Caco-2 (cell line): ENCODE measurements at regions not wholly inside any gene's neighbourhood (a gene's known extent, or its start where the extent isn't known, plus 50 kb on each side); places are given as distances from the start of the nearest gene placed in this dataset.

Experiments used
- BruUV-seq: library from RNA; stranded (reverse); fragments of 400-500 nt; replicated peaks from 2 replicates; lab custom pipeline; 2021; lab: Mats Ljungman, UMichigan
- CTCF ChIA-PET: fragments of 300-600 bp; sonication (Branson Sonifier 250); formaldehyde crosslinking; loops from one replicate; lab custom pipeline; 2022; ENCODE audit warnings: antibody characterized with exemption; lab: Charles Lee
- POLR2A ChIA-PET: fragments of 300-600 bp; sonication (Branson Sonifier 250); formaldehyde crosslinking; loops from one replicate; lab custom pipeline; 2022; ENCODE audit warnings: antibody characterized with exemption; lab: Charles Lee
- DNase-seq, 2 experiments: peaks; one replicate each; pipeline versions ENCODE4 v3.0.0 to v3.0.0-alpha.2; 2020 to 2022
- H3K27me3 ChIP-seq: replicated peaks from 2 replicates; pipeline ENCODE4 v1.6.0; 2011; ENCODE audit warnings: low read length; ENCODE audit not compliant: control insufficient read depth, insufficient read depth
- H3K36me3 ChIP-seq: 2 replicates; pipeline ENCODE4 v1.5.1; 2011; ENCODE audit warnings: low read length; ENCODE audit not compliant: control insufficient read depth, insufficient read depth
- H3K4me1 ChIP-seq: fragments of 250-450 bp; sonication (Bioruptor Pico); 2 replicates; pipeline ENCODE4 v1.5.1; 2020; ENCODE audit warnings: mild to moderate bottlenecking
- H3K4me3 ChIP-seq: 2 replicates; pipeline ENCODE4 v1.5.1; 2011; ENCODE audit warnings: low read depth, mild to moderate bottlenecking, control low read depth, low read length
- H3K9me3 ChIP-seq: fragments of 250-450 bp; sonication (Bioruptor Pico); 2 replicates; pipeline ENCODE4 v1.5.1; 2020; ENCODE audit warnings: mild to moderate bottlenecking, moderate library complexity
- H3K27ac Mint-ChIP-seq: one replicate; pipeline ENCODE4 v1.8.0; 2022; ENCODE audit warnings: mixed read lengths; ENCODE audit not compliant: unreplicated experiment
- H3K27me3 Mint-ChIP-seq: one replicate; pipeline ENCODE4 v1.8.0; 2022; ENCODE audit warnings: mixed read lengths; ENCODE audit not compliant: insufficient read depth, unreplicated experiment
- H3K36me3 Mint-ChIP-seq: one replicate; pipeline ENCODE4 v1.8.0; 2022; ENCODE audit warnings: mild to moderate bottlenecking, mixed read lengths; ENCODE audit not compliant: insufficient read depth, unreplicated experiment
- H3K4me1 Mint-ChIP-seq: one replicate; pipeline ENCODE4 v1.8.0; 2022; ENCODE audit warnings: low read depth, mixed read lengths; ENCODE audit not compliant: unreplicated experiment
- H3K4me3 Mint-ChIP-seq: one replicate; pipeline ENCODE4 v1.8.0; 2022; ENCODE audit warnings: mild to moderate bottlenecking, moderate library complexity, mixed read lengths; ENCODE audit not compliant: unreplicated experiment
- H3K9me3 Mint-ChIP-seq: one replicate; pipeline ENCODE4 v1.8.0; 2022; ENCODE audit warnings: mixed read lengths; ENCODE audit not compliant: unreplicated experiment
- CTCF ChIP-seq, 2 experiments: fragments of 200-600 bp in 1 of 2; IDR thresholded peaks; 1 replicate in 1 of 2; 2 replicates in 1 of 2; pipeline versions ENCODE4 v1.5.1 to v1.8.0; 2011 to 2022; ENCODE audit warnings: antibody characterized with exemption in 1 of 2, control low read depth in 1 of 2, inconsistent platforms in 1 of 2, low read depth in 1 of 2, low read length in 1 of 2, mild to moderate bottlenecking in 1 of 2, moderate library complexity in 1 of 2; ENCODE audit not compliant: insufficient read depth in 1 of 2, severe bottlenecking in 1 of 2, unreplicated experiment in 1 of 2
- intact Hi-C: fragments of 100-400 bp; cut with micrococcal nuclease; formaldehyde crosslinking; loops from one replicate; pipeline ENCODE4 v1.10.0; 2022; ENCODE audit not compliant: unreplicated experiment

GRCh38 chr16:58923094-58923493 lies 189.0 kb upstream of the GOT2 start:
- Mint-ChIP-seq H3K27ac (no peak overlapping the region), H3K36me3 (no peaks in the 10 kb centered on the region), H3K4me1 (no peaks in the 10 kb centered on the region), H3K27me3 (peaks cover 14% of the 10 kb centered on the region), H3K9me3 (no peaks in the 10 kb centered on the region), H3K4me3 (no peak overlapping the region)
- Histone ChIP-seq H3K36me3 (no peaks in the 10 kb centered on the region), H3K27me3 (no peaks in the 10 kb centered on the region), H3K4me3 (no peak overlapping the region), H3K9me3 (no peaks in the 10 kb centered on the region), H3K4me1 (no peaks in the 10 kb centered on the region)
- TF ChIP-seq CTCF (IDR thresholded peaks at IDR 0.05; ENCODE audit: insufficient read depth in 1 of 2, low read depth in 1 of 2, low read length in 1 of 2, severe bottlenecking in 1 of 2, unreplicated experiment in 1 of 2): no peak
- CTCF ChIA-PET: no interaction called here
- no peak for DNase-seq
- POLR2A ChIA-PET: no interaction called here
- BruUV-seq: no TSS peak
- intact Hi-C loops: no loop called here

- intact Hi-C loops: no loop called here
- POLR2A ChIA-PET: no interaction called here
- no TSS peak for BruUV-seq
- Histone ChIP-seq H3K27me3 (no peaks in the 10 kb centered on the region), H3K9me3 (no peaks in the 10 kb centered on the region), H3K36me3 (no peaks in the 10 kb centered on the region), H3K4me1 (no peaks in the 10 kb centered on the region), H3K4me3 (no peak overlapping the region)
- H3K9me3 Mint-ChIP-seq: no peaks in the 10 kb centered on the region
- no peaks in the 10 kb centered on the region for H3K4me1 Mint-ChIP-seq
- peaks cover 3% of the 10 kb centered on the region for H3K27me3 Mint-ChIP-seq
- no peak for TF ChIP-seq CTCF (IDR thresholded peaks at IDR 0.05; ENCODE audit: insufficient read depth in 1 of 2, low read depth in 1 of 2, low read length in 1 of 2, severe bottlenecking in 1 of 2, unreplicated experiment in 1 of 2)
- DNase-seq: no peak
- CTCF ChIA-PET: no interaction called here
- no peak overlapping the region for H3K27ac Mint-ChIP-seq
- H3K36me3 Mint-ChIP-seq: no peaks in the 10 kb centered on the region
- H3K4me3 Mint-ChIP-seq: no peak overlapping the region
Observed at GRCh38 chr16:58913456-58913855, 179.3 kb upstream of the GOT2 start.

- no peak overlapping the region for H3K4me3 ChIP-seq
- H3K9me3 Mint-ChIP-seq: no peaks in the 10 kb centered on the region
- intact Hi-C loops: no loop called here
- no peaks in the 10 kb centered on the region for H3K4me1 Mint-ChIP-seq
- DNase-seq: no peak
- H3K36me3 Mint-ChIP-seq: no peaks in the 10 kb centered on the region
- no peak for TF ChIP-seq CTCF (IDR thresholded peaks at IDR 0.05; ENCODE audit: insufficient read depth in 1 of 2, low read depth in 1 of 2, low read length in 1 of 2, severe bottlenecking in 1 of 2, unreplicated experiment in 1 of 2)
- H3K36me3 ChIP-seq: no peaks in the 10 kb centered on the region
- ChIA-PET CTCF (no interaction called here), POLR2A (no interaction called here)
- H3K27me3 Mint-ChIP-seq: peaks cover 3% of the 10 kb centered on the region
- H3K4me1 ChIP-seq: no peaks in the 10 kb centered on the region
- H3K27ac Mint-ChIP-seq: no peak overlapping the region
- no peaks in the 10 kb centered on the region for H3K9me3 ChIP-seq
- no TSS peak for BruUV-seq
- H3K4me3 Mint-ChIP-seq: no peak overlapping the region
- no peaks in the 10 kb centered on the region for H3K27me3 ChIP-seq
Observed at GRCh38 chr16:58912571-58912970, 178.5 kb upstream of the GOT2 start.
